Peyer's patch (tissue), 4 donors: ENCODE measurements at regions not wholly inside any gene's neighbourhood (a gene's known extent, or its start where the extent isn't known, plus 50 kb on each side); places are given as distances from the start of the nearest gene placed in this dataset.

Source experiments
- CTCF ChIP-seq, 6 experiments: fragments of 450-650 bp in 4 of 6; fragments of 200-600 bp in 2 of 6; sonication (generic) in 1 of 6; IDR thresholded peaks; one replicate each; pipeline ENCODE4 v1.5.1; 2017 to 2019; ENCODE audit warnings: antibody characterized with exemption in 6 of 6, mild to moderate bottlenecking in 3 of 6, moderate library complexity in 1 of 6
- POLR2A ChIP-seq, 2 donors: fragments of 450-650 bp; IDR thresholded peaks; one replicate each; pipeline ENCODE4 v1.5.1; 2017; ENCODE audit warnings: antibody characterized with exemption in 2 of 2, mild to moderate bottlenecking in 2 of 2, moderate library complexity in 2 of 2

GRCh38 chr13:50170447-50171037 lies 155.3 kb downstream of the KCNRG start:
- TF ChIP-seq POLR2A (IDR thresholded peaks at IDR 0.05), result no peak
- peak in 4 of 6 experiments; percentile 16 to 30 (median 18) for TF ChIP-seq CTCF (IDR thresholded peaks at IDR 0.05)
